ENCODE measurements at regions not wholly inside any gene's neighbourhood (a gene's known extent, or its start where the extent isn't known, plus 50 kb on each side); places are given as distances from the start of the nearest gene placed in this dataset.

GRCh38 chr11:87428266-87428665, 390.5 kb downstream of the TMEM135 start:
- DNase-seq: no peak
- no peaks in the 10 kb centered on the region for H3K27me3 ChIP-seq
- H3K9me3 ChIP-seq: no peaks in the 10 kb centered on the region
- H3K4me1 ChIP-seq: no peaks in the 10 kb centered on the region
- H3K27ac ChIP-seq: no peak overlapping the region
- no peaks in the 10 kb centered on the region for H3K36me3 ChIP-seq
- H3K4me3 ChIP-seq: no peak overlapping the region
- no peak for ATAC-seq
- intact Hi-C loops (cut with DNase I): no loop called here
- no peak for TF ChIP-seq CTCF (IDR thresholded peaks at IDR 0.05)

GRCh38 chr11:87425943-87426342, 388.2 kb downstream of the TMEM135 start:
- Histone ChIP-seq H3K27me3 (no peaks in the 10 kb centered on the region), H3K36me3 (no peaks in the 10 kb centered on the region), H3K27ac (no peak overlapping the region), H3K4me1 (no peaks in the 10 kb centered on the region), H3K9me3 (no peaks in the 10 kb centered on the region), H3K4me3 (no peak overlapping the region)
- DNase-seq: no peak
- no peak for TF ChIP-seq CTCF (IDR thresholded peaks at IDR 0.05)
- no peak for ATAC-seq
- intact Hi-C loops (cut with DNase I): no loop called here

- Histone ChIP-seq H3K27ac (no peak overlapping the region), H3K27me3 (no peaks in the 10 kb centered on the region), H3K4me1 (no peaks in the 10 kb centered on the region), H3K36me3 (no peaks in the 10 kb centered on the region), H3K9me3 (no peaks in the 10 kb centered on the region), H3K4me3 (no peak overlapping the region)
- DNase-seq (no peak), ATAC-seq (no peak)
- TF ChIP-seq CTCF (IDR thresholded peaks at IDR 0.05): no peak
- intact Hi-C loops (cut with DNase I): no loop called here
Measured at GRCh38 chr11:87425391-87425790, 387.7 kb downstream of the TMEM135 start.

GRCh38 chr11:87423161-87423560, 385.4 kb downstream of the TMEM135 start:
- Histone ChIP-seq H3K27me3 (no peaks in the 10 kb centered on the region), H3K27ac (no peak overlapping the region), H3K9me3 (no peaks in the 10 kb centered on the region), H3K4me1 (no peaks in the 10 kb centered on the region), H3K4me3 (no peak overlapping the region), H3K36me3 (no peaks in the 10 kb centered on the region)
- intact Hi-C loops (cut with DNase I): loop anchor here (5.0 kb wide), 1 partner anchor 71 kb away; no protein-coding TSS in a partner anchor
- DNase-seq (no peak), ATAC-seq (no peak)
- TF ChIP-seq CTCF (IDR thresholded peaks at IDR 0.05): no peak

- ATAC-seq: no peak
- intact Hi-C loops (cut with DNase I): loop anchor here (5.0 kb wide), 1 partner anchor 70 kb away; no protein-coding TSS in a partner anchor
Measured at GRCh38 chr11:87422566-87422965, 384.8 kb downstream of the TMEM135 start.

More at GRCh38 chr11:87422566-87422965, 384.8 kb downstream of the TMEM135 start:
- no peak for TF ChIP-seq CTCF (IDR thresholded peaks at IDR 0.05)
- no peaks in the 10 kb centered on the region for H3K4me1 ChIP-seq
- H3K27ac ChIP-seq: no peak overlapping the region
- DNase-seq: no peak
- H3K9me3 ChIP-seq: no peaks in the 10 kb centered on the region
- no peaks in the 10 kb centered on the region for H3K27me3 ChIP-seq
- H3K4me3 ChIP-seq: no peak overlapping the region
- H3K36me3 ChIP-seq: no peaks in the 10 kb centered on the region

Data from upper lobe of right lung (tissue), 1 donor.